ENCODE measurements at regions not wholly inside any gene's neighbourhood (a gene's known extent, or its start where the extent isn't known, plus 50 kb on each side); places are given as distances from the start of the nearest gene placed in this dataset.
"Not testable (repeated sequence)": the region's sequence is repeated elsewhere in the genome, so short reads cannot be mapped to it uniquely, and the experiment has no call there.

- Histone ChIP-seq H3K9me3 (ENCODE audit: control insufficient read depth in 2 of 3, insufficient read depth in 1 of 3, low read length in 3 of 3) (no peaks in the 10 kb centered on the region), H3K9ac (ENCODE audit: low read length in 3 of 3) (no peak overlapping the region), H3K27ac (ENCODE audit: low read depth in 2 of 2, low read length in 2 of 2) (no peak overlapping the region), H3K36me3 (ENCODE audit: control insufficient read depth in 2 of 3, insufficient read depth in 3 of 3, low read length in 3 of 3) (no peaks in the 10 kb centered on the region), H3K4me1 (ENCODE audit: control insufficient read depth in 2 of 3, insufficient read depth in 2 of 3, low read depth in 1 of 3, low read length in 3 of 3) (no peaks in the 10 kb centered on the region), H3K27me3 (ENCODE audit: control insufficient read depth, insufficient read depth, low read length) (peaks cover 2% of the 10 kb centered on the region), H3K4me3 (ENCODE audit: low read length in 3 of 3) (no peak overlapping the region)
- intact Hi-C loops (cut with DNase I): no loop called here
- FAIRE-seq (no peak), DNase-seq (no peak)
- TF ChIP-seq, protein P1, sequence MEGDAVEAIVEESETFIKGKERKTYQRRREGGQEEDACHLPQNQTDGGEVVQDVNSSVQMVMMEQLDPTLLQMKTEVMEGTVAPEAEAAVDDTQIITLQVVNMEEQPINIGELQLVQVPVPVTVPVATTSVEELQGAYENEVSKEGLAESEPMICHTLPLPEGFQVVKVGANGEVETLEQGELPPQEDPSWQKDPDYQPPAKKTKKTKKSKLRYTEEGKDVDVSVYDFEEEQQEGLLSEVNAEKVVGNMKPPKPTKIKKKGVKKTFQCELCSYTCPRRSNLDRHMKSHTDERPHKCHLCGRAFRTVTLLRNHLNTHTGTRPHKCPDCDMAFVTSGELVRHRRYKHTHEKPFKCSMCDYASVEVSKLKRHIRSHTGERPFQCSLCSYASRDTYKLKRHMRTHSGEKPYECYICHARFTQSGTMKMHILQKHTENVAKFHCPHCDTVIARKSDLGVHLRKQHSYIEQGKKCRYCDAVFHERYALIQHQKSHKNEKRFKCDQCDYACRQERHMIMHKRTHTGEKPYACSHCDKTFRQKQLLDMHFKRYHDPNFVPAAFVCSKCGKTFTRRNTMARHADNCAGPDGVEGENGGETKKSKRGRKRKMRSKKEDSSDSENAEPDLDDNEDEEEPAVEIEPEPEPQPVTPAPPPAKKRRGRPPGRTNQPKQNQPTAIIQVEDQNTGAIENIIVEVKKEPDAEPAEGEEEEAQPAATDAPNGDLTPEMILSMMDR (IDR thresholded peaks at IDR 0.05; ENCODE audit: borderline replicate concordance, extremely low read depth, insufficient read depth): no peak
These were observed 84.9 kb downstream of the ASCL4 start for GRCh38 chr12:107859367-107859766.

DNA sequence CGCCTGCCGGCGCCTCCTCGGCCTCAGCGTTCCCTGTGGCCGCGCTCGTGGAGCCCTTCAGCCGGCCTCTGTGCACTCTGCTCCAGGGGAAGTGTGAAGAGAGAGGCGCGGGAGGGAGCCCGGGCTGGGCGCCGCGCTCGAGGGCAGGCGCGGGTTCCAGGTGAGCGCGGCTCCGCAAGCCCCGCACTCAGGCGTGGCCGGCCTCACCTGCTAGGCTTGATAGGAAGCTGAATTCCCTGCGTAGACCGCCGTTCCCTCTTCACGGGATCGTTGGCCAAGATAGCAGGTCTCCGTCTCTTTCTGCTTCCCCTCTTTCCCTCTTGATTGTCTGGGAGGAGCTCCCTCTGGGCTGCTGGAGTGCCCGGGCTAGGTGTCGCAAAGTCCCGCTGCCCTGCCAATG lies 89.7 kb downstream of the ASCL4 start:
- Histone ChIP-seq H3K4me1 (ENCODE audit: control insufficient read depth in 2 of 3, insufficient read depth in 2 of 3, low read depth in 1 of 3, low read length in 3 of 3) (no peaks in the 10 kb centered on the region), H3K27ac (ENCODE audit: low read depth in 2 of 2, low read length in 2 of 2) (no peak overlapping the region), H3K27me3 (ENCODE audit: control insufficient read depth, insufficient read depth, low read length) (peaks cover 2% of the 10 kb centered on the region), H3K9ac (ENCODE audit: low read length in 3 of 3) (no peak overlapping the region), H3K4me3 (ENCODE audit: low read length in 3 of 3) (no peak overlapping the region), H3K9me3 (ENCODE audit: control insufficient read depth in 2 of 3, insufficient read depth in 1 of 3, low read length in 3 of 3) (no peaks in the 10 kb centered on the region), H3K36me3 (ENCODE audit: control insufficient read depth in 2 of 3, insufficient read depth in 3 of 3, low read length in 3 of 3) (no peaks in the 10 kb centered on the region)
- TF ChIP-seq, protein P1 (IDR thresholded peaks at IDR 0.05; ENCODE audit: borderline replicate concordance, extremely low read depth, insufficient read depth): no peak
- intact Hi-C loops (cut with DNase I): no loop called here
- DNase-seq: peak in 1 of 5 donors; percentile 13
- FAIRE-seq: no peak

DNA sequence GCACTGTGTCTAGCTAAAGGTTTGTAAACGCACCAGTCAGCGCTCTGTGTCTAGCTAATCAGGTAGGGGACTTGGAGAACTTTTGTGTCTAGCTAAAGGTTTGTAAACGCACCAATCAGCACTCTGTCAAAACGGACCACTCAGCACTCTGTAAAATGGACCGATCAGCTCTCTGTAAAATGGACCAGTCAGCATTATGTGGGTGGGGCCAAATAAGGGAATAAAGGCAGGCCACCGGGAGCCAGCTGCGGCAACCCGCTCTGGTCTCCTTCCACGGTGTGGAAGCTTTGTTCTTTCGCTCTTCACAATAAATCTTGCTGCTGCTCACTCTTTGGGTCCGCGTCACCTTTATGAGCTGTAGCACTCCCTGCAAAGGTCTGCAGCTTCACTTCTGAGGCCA lies 90.2 kb downstream of the ASCL4 start:
- DNase-seq; H3K27me3 ChIP-seq (ENCODE audit: control insufficient read depth, insufficient read depth, low read length); H3K4me3 ChIP-seq (ENCODE audit: low read length in 3 of 3); FAIRE-seq; intact Hi-C loops (cut with DNase I); H3K9ac ChIP-seq (ENCODE audit: low read length in 3 of 3); H3K36me3 ChIP-seq (ENCODE audit: control insufficient read depth in 2 of 3, insufficient read depth in 3 of 3, low read length in 3 of 3); H3K9me3 ChIP-seq (ENCODE audit: control insufficient read depth in 2 of 3, insufficient read depth in 1 of 3, low read length in 3 of 3); H3K27ac ChIP-seq (ENCODE audit: low read depth in 2 of 2, low read length in 2 of 2); H3K4me1 ChIP-seq (ENCODE audit: control insufficient read depth in 2 of 3, insufficient read depth in 2 of 3, low read depth in 1 of 3, low read length in 3 of 3): not testable (repeated sequence)

GRCh38 chr12:107873223-107873622 lies 98.7 kb downstream of the ASCL4 start:
- Histone ChIP-seq H3K27ac (ENCODE audit: low read depth in 2 of 2, low read length in 2 of 2) (no peak overlapping the region), H3K27me3 (ENCODE audit: control insufficient read depth, insufficient read depth, low read length) (peaks cover 2% of the 10 kb centered on the region), H3K9ac (ENCODE audit: low read length in 3 of 3) (no peak overlapping the region), H3K4me1 (ENCODE audit: control insufficient read depth in 2 of 3, insufficient read depth in 2 of 3, low read depth in 1 of 3, low read length in 3 of 3) (no peaks in the 10 kb centered on the region), H3K4me3 (ENCODE audit: low read length in 3 of 3) (no peak overlapping the region), H3K36me3 (ENCODE audit: control insufficient read depth in 2 of 3, insufficient read depth in 3 of 3, low read length in 3 of 3) (no peaks in the 10 kb centered on the region), H3K9me3 (ENCODE audit: control insufficient read depth in 2 of 3, insufficient read depth in 1 of 3, low read length in 3 of 3) (no peaks in the 10 kb centered on the region)
- intact Hi-C loops (cut with DNase I): no loop called here
- no peak for FAIRE-seq
- DNase-seq: no peak
- TF ChIP-seq, protein P1 (IDR thresholded peaks at IDR 0.05; ENCODE audit: borderline replicate concordance, extremely low read depth, insufficient read depth): no peak

Measured in kidney (tissue), 13 donors.